ENCODE measurements at regions not wholly inside any gene's neighbourhood (a gene's known extent, or its start where the extent isn't known, plus 50 kb on each side); places are given as distances from the start of the nearest gene placed in this dataset.

DNA sequence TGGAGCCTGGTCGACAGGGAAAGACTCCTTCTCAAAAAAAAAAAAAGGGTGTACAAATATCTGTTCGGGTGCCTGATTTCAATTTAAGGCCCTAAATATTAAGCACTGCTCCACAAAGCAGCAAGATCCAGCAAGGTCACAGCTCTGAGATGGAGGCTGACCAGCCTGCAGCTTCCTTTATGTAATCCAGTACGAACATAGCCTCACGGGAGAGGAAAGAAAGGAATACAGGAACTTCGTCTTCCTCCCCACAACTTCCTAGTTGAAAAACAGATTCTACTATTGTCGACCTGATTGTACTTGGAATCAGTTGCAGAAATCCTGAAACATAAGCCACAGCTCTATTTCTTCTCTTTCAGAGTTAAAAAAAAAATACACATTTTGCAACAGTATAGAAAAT lies 53.5 kb upstream of the TBC1D9 start:
- no peak for DNase-seq (ENCODE audit: extremely low spot score)
- CTCF ChIA-PET = no interaction called here
- POLR2A ChIA-PET = interaction anchor here (0.7 kb wide), 1 partner anchor 53 kb away, joined by 3 read pairs; no protein-coding TSS in a partner anchor
- TF ChIP-seq L3MBTL2 (conservative IDR thresholded peaks at IDR 0.05) = no peak
- no peak for TF ChIP-seq FOXA1 (IDR thresholded peaks at IDR 0.05)
- TF ChIP-seq FOXK2 (IDR thresholded peaks at IDR 0.05) = no peak
- no peak for TF ChIP-seq ELF4 (IDR thresholded peaks at IDR 0.05)
- no peak for TF ChIP-seq SUZ12 (IDR thresholded peaks at IDR 0.05)
- no peak for TF ChIP-seq LEF1 (IDR thresholded peaks at IDR 0.05; ENCODE audit: borderline replicate concordance)
- TF ChIP-seq HDGF (IDR thresholded peaks at IDR 0.05; ENCODE audit: borderline replicate concordance) = no peak
- TF ChIP-seq NFRKB (IDR thresholded peaks at IDR 0.05) = no peak
- TF ChIP-seq ARNT (IDR thresholded peaks at IDR 0.05) = no peak
- no peak for TF ChIP-seq ZNF384 (IDR thresholded peaks at IDR 0.05)
- no peak for TF ChIP-seq TARDBP (IDR thresholded peaks at IDR 0.05)
- TF ChIP-seq SP1 (IDR thresholded peaks at IDR 0.05) = no peak
- TF ChIP-seq FOXM1 (IDR thresholded peaks at IDR 0.05; ENCODE audit: borderline replicate concordance) = no peak
- TF ChIP-seq, protein P1, sequence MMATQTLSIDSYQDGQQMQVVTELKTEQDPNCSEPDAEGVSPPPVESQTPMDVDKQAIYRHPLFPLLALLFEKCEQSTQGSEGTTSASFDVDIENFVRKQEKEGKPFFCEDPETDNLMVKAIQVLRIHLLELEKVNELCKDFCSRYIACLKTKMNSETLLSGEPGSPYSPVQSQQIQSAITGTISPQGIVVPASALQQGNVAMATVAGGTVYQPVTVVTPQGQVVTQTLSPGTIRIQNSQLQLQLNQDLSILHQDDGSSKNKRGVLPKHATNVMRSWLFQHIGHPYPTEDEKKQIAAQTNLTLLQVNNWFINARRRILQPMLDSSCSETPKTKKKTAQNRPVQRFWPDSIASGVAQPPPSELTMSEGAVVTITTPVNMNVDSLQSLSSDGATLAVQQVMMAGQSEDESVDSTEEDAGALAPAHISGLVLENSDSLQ (IDR thresholded peaks at IDR 0.05) = no peak
- no peak for TF ChIP-seq BHLHE40 (IDR thresholded peaks at IDR 0.05; ENCODE audit: borderline replicate concordance)
- TF ChIP-seq CTBP1 (IDR thresholded peaks at IDR 0.05; ENCODE audit: borderline replicate concordance) = no peak

DNA sequence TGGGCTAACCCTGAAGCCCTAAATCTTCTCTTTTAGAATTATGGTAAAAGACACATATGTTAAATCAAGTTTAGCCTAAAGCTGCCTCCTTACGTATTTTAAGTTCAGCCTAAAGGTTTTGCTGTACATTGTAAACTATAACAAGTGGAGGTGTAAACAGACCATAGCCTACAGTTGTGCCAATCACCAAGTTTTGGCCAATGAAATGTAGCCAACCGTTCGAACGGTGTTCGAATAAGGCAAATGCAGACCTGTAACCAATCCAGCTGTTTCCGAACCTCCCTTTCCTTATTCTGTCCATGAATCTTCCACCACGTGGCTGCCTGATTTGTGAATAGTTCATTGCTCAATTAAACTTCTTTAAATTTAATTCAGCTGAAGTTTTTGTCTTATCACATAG lies 52.1 kb upstream of the TBC1D9 start:
- TF ChIP-seq, protein P1 (IDR thresholded peaks at IDR 0.05) = 0 out of 2 replicates have a peak, but pooled peaks have one; percentile 14
- no peak for TF ChIP-seq HDGF (IDR thresholded peaks at IDR 0.05; ENCODE audit: borderline replicate concordance)
- no peak for DNase-seq (ENCODE audit: extremely low spot score)
- CTCF ChIA-PET = interaction anchor here (0.6 kb wide), 1 partner anchor 36 kb away, joined by 3 read pairs; no protein-coding TSS in a partner anchor
- POLR2A ChIA-PET = interaction anchor here (1.0 to 1.3 kb wide), 2 partner anchors 52 to 66 kb away, joined by 3 to 4 read pairs; partner anchors contain the start of gene TBC1D9

DNA sequence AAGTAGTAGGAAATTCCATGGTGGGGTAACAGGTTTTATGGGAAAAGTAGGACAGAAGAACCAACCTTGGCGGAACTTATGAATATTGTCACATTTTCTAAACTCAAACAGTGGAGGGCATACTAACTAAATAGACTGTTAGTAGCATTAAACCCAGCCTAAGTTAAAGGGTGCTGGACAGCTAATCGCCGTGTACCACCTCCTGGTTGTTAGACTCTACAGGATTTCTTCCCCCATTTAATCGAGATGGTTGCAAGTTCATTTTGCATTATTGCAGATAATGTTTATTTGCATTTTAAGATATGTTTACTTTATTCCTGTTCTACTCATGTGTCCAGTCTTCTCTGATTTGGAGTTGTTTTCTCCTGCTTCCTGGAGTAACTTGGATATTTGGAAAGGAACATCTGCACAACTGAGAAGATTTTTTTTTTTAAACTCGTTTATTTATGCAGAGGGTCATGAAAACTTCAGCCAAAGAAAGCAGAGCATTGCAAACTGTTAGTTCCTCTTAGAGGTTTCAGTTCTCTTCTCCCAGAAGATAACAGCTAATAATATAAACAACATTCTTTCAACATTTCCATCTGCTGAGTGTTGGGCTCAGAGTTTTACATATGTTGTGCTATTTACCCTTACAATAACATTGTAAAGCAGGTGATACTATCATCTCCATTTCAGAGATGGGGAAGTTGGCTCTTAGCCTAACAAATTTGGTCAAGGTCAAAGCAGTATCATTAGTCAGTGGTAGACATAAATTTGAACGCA lies 51.5 kb upstream of the TBC1D9 start:
- ChIA-PET CTCF (interaction anchor here (0.6 kb wide), 1 partner anchor 36 kb away, joined by 3 read pairs; no protein-coding TSS in a partner anchor), POLR2A (interaction anchor here (1.0 to 1.3 kb wide), 2 partner anchors 51 to 65 kb away, joined by 3 to 4 read pairs; partner anchors contain the start of gene TBC1D9)
- TF ChIP-seq BHLHE40 (IDR thresholded peaks at IDR 0.05; ENCODE audit: borderline replicate concordance) (no peak), FOXA1 (IDR thresholded peaks at IDR 0.05) (no peak)
- TF ChIP-seq, protein P1 (IDR thresholded peaks at IDR 0.05) = no peak
- no peak for DNase-seq (ENCODE audit: extremely low spot score)

DNA sequence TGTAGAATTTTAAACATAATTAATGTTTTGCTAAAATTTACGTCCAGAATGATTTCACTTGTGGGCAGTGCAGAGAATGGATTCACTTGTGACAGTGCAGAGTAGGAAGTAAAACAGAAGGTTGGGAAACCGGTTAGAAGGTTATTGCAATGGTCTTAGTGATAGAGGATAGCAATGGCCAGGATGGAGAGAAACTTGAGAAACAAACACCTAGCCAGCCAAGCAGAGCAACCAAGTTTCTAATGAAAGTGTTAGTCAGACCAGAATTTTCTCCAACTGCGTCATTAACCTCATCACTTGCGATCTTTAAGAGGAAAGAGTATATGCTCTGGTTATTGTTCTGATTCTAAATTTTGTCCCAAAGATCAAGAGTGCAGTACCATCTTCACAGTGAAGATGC lies 50.0 kb upstream of the TBC1D9 start:
- CTCF ChIA-PET = no interaction called here
- TF ChIP-seq LEF1 (IDR thresholded peaks at IDR 0.05; ENCODE audit: borderline replicate concordance) = no peak
- TF ChIP-seq FOXA1 (IDR thresholded peaks at IDR 0.05) = no peak
- TF ChIP-seq CTBP1 (IDR thresholded peaks at IDR 0.05; ENCODE audit: borderline replicate concordance) = no peak
- TF ChIP-seq NFRKB (IDR thresholded peaks at IDR 0.05) = no peak
- TF ChIP-seq SP1 (IDR thresholded peaks at IDR 0.05) = no peak
- TF ChIP-seq SUZ12 (IDR thresholded peaks at IDR 0.05) = no peak
- no peak for TF ChIP-seq L3MBTL2 (conservative IDR thresholded peaks at IDR 0.05)
- TF ChIP-seq ARNT (IDR thresholded peaks at IDR 0.05) = no peak
- no peak for TF ChIP-seq FOXK2 (IDR thresholded peaks at IDR 0.05)
- TF ChIP-seq HDGF (IDR thresholded peaks at IDR 0.05; ENCODE audit: borderline replicate concordance) = no peak
- no peak for TF ChIP-seq BHLHE40 (IDR thresholded peaks at IDR 0.05; ENCODE audit: borderline replicate concordance)
- no peak for TF ChIP-seq ZNF384 (IDR thresholded peaks at IDR 0.05)
- TF ChIP-seq TARDBP (IDR thresholded peaks at IDR 0.05) = no peak
- POLR2A ChIA-PET = no interaction called here
- DNase-seq (ENCODE audit: extremely low spot score) = no peak
